ENCODE measurements at regions not wholly inside any gene's neighbourhood (a gene's known extent, or its start where the extent isn't known, plus 50 kb on each side); places are given as distances from the start of the nearest gene placed in this dataset.
"Not testable (repeated sequence)": the region's sequence is repeated elsewhere in the genome, so short reads cannot be mapped to it uniquely, and the experiment has no call there.

DNA sequence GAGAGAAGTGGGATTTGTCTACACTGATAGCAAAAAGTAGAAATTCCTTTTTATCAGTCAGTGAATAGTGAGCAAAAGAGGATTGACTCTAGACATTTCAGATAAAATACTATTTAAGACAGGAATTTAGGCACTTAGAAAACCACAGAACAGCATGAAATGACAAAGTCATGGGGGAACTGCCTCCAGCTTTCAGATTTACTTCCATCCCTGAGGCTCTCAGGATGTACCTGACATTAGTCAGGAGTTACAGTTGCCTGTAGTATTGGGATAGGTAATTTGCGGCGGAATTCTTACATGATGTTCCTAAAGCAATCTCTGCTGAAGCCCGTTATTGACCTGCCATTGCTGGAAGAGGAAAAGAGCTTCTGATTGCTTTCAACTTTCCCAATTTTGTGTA, 337.1 kb upstream of the MAP2 start:
- DNase-seq = no peak

DNA sequence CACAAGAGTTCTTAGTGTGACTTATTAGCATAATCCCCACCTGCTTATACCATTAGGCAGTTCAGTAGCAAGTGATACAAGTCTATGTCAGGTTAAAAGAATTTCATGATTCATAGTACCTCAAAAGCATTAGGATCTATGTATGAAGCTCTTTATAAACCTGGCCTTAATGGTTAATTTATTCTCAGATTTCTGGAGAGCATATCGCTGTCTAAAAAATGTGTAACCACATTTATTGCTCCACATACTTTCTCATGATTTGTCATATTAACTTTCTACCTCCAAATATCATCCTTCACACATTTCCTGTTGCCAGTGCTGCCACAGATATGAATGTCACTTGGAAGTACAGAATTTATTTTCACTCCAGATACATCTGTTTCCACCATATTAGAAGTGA, 332.8 kb upstream of the MAP2 start:
- DNase-seq = no peak

DNA sequence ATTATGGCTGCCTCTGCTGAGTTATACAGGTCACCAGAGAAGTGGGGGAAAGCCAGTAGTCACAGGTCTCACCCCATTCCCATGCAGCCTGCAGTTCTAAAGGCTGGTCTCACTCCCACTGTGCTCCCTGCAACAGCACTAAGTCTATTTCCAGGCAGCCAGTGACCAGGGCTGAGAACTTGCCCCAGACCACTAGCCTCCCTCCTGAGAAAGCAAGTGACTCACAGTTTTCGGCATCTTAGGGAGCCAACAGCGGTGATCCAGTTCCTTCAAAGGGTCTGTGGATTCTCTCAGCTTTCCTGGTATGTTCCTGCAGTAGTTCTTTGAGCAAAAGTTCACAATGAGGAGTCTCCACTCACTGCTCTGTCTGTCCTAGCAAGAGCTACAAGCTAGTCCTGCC, 329.6 kb upstream of the MAP2 start:
- DNase-seq = no peak

DNA sequence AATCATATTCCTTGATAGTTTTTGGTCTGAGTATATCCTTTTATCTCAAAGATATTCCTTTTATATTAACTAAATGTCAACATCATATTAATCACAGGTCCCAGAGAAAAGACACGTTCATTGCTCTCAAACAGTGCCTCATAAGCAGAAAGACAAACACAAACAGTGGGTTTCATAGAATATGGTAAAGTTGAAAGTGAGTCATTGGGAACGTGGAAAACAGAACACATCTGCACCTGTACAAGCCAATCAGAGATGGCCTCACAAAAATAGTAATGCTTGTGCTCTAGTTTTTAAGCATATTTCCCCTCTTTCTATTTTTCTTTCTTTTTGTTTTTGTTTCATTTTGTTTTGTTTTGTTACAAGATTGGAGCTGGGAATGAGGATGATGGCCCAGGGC, 328.4 kb upstream of the MAP2 start:
- DNase-seq = no peak

DNA sequence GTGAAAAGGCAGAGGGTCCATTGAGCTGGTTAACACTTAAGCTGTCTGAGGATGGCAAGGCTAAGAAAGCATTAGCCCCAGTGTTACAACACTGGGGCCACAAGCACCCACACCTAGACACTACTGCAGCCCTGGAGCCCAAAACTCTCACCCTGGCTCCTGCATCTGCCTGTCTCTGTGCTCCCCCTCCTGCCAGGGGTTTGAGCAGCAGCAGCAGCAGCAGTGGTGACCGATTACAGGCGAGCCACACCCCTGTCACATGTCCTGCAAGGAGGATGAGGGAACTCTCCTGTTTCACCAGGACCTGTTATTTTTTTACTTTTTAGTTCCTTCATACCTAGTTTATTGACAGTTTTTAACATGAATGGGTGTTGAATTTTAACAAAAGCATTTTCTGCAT, 326.7 kb upstream of the MAP2 start:
- no peak for DNase-seq

DNA sequence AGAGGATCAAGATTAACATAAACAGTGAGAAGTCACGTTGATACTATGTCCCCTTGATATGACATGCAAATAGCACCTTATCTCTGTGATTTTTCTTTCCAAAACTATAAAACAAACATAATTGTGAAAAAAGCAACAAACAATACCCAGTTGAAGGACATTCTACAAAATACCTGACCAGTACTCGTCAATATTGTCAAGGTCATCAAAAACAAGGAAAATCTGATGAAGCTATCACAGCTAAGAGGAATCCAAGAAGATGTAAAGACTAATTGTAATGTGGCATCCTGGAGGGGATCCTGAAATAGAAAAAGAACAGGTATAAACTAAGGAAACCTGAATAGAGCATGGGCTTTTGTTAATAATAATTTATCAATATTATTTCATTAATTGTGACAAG, 321.5 kb upstream of the MAP2 start:
- DNase-seq = no peak

DNA sequence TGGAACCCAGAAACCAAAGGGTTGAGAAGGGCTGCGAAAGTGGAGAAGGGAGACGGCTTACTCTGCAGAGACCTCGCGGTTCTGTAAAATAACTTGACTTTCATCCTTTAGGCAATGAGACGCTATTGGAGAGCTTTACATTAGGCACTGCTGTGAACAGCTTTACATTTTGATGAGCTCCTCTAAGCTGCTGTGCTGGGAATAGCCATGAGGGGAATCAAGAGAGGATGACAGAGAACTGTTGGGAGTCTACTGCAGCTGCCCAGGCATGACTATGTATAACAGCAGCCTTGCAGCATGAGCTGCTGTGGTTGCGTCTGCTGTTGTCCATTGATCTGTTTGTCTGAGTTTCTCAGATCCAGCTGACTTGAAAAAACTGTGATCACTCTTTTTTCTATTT, 310.8 kb upstream of the MAP2 start:
- no peak for DNase-seq

DNA sequence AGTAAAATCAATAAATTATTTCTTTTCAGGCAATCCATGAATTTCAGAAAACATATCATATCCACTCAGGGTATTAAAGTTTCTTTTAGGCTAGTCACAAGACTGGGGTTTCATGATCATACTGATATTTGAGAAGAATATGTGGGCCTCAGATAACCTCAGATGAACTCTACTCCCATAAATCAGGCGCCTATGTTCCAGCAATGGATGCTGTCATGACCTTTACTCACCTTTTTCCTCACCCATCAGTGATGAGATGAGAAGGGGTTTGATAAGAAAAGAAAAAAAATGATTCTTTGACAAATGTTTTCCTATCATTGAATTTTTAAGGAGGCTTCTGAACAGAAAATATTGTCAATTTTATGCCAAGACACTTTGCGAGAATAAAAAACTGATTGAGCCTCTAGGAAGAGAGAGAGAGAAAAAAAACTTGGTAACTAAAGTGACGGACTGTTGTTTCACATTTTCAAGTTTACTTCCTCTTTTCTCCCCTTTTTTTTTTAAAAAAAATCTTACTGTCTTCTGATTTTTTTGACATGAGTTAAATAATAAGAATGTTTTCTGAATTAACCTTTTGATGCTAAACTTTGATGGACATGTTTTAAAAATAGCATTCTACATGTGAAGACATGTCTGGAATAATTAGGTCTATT, 309.1 kb upstream of the MAP2 start:
- DNase-seq = no peak

DNA sequence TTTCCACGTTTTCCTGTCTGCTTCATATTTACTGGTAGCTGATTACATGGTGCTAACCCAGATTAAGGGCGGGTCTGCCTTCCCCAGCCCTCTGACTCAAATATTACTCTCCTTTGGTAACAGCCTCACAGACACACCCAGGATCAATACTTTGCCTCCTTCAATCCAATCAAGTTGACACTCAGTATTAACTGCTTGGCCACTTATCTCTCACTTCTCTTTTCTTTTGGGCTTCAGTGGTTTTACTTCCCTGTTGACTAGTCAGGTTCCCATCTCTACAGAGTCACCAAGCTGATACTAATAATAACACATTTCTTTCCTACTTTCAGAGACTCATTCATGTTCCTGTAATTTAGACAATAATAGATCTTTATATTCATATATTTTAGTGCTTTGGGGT, 302.2 kb upstream of the MAP2 start:
- DNase-seq = no peak

DNA sequence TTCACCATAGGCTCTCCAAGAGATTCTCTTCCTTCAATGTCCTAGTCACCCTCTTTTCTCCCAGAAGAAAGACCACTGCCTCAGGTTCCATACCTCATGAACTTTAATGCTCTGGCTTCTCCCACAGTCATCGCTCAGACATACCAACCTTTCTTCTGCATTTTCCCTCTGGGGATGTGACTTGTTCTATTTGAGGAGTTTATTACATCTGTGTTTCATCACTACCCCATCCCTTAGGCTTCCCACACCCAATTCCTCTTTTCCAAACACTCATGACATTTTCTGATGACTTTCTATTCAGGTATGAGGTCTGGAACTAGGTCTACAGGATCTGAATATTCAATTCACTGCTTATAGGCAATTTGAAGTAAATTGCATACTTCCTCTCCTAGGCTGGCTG, 298.6 kb upstream of the MAP2 start:
- no peak for DNase-seq

DNA sequence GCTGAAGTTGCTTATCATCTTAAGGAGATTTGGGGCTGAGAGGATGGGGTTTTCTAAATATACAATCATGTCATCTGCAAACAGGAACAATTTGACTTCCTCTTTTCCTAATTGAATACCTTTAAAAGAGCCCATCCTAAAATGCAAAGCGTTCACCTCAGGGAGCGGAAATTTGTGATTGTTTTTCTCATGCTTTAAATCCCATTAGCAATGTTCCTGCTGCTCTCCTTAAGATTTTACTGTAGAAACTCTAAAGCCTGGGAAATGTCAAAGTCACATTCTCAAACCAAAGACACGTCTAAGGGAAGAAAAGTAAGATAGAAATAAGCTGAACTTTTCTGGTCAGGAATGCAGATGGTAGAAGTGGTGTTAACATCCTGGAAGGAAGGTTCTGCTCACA, 285.8 kb upstream of the MAP2 start:
- DNase-seq = no peak

DNA sequence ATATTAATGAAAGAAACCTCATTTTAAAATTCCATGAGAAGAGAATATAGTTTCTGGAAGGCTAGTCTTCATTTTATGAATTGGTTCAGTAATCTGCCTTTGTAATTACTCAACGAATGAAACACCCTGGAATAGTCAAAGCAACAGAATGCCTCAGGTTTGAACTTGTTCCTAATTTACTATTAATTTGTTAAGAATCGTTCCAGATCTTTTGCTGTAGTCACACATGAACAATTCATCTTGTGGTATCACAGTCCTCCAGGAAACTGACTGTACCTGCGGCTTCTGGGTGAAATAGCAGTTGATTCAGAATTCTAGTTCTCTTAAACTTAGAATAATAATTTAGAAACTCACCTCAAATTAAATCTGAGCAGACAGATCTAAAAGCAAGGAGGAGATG, 282.7 kb upstream of the MAP2 start:
- no peak for DNase-seq

DNA sequence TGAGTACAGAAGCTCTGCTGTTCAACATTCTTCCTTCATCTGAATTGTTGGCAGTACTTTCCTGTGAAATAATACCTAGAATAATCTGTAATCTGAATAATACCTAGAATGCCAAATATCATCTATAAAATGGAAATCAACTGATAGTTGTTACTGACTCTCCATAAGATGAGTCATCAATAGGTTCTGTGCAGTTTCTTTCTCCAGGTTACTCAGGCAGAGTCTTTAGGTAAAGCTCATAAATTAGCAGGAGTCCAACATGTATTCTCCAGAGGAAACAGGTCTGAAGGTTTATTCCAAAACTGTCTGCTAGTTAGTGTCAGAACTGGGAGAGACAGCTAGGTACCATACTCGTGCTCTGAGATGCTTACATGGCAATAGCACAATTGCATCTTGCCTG, 282.0 kb upstream of the MAP2 start:
- DNase-seq = no peak

DNA sequence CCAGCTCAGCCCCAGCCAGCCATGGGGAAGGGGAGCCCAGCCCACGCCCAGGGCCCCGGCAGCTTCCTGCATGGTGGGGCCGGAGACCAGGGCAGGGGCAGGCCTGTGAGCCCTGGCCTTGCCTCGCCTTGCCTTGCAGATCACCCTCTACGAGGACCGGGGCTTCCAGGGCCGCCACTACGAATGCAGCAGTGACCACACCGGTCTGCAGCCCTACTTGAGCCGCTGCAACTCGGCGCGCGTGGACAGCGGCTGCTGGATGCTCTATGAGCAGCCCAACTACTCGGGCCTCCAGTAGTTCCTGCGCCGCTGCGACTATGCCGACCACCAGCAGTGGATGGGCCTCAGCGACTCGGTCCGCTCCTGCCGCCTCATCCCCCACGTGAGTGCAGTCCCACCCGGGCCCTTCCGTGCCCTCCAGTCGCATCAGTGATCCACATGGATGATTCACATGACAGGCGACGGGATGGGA, 278.6 kb upstream of the MAP2 start:
- DNase-seq = not testable (repeated sequence)

DNA sequence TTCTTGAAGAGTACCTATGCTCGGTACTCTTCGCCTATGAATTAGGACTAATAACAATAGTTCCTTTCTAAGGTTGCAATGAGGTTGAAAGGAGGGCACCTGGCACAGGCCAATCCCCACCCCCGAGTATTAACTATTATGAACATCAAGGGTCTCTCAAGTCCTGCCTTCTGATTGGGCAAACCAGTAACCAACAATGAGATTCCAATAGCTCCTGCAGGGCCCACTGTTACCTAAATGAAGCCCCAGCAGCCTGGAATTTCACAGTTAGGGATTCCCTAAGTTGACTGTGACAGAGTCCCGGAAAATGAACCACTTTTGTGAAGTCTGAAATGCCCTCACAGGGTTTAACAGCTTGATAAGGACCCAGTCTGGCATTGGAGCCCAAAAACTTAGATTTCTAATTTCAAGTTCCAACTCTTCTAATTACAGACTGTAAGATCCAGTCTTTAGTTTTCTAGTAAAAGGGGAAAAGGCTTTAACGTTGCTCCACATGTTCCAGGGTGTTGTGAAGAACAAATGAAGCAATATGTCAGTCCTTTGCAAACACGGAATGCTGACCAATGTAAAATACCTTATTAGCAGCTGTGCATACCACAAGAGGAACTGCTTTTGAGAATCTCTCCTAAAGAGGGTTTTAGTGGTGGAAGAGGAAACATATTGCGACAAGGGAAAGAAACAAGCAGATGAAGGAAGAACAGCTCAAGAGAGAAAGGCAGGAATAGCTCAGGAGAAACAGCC, 277.7 kb upstream of the MAP2 start:
- DNase-seq = no peak

DNA sequence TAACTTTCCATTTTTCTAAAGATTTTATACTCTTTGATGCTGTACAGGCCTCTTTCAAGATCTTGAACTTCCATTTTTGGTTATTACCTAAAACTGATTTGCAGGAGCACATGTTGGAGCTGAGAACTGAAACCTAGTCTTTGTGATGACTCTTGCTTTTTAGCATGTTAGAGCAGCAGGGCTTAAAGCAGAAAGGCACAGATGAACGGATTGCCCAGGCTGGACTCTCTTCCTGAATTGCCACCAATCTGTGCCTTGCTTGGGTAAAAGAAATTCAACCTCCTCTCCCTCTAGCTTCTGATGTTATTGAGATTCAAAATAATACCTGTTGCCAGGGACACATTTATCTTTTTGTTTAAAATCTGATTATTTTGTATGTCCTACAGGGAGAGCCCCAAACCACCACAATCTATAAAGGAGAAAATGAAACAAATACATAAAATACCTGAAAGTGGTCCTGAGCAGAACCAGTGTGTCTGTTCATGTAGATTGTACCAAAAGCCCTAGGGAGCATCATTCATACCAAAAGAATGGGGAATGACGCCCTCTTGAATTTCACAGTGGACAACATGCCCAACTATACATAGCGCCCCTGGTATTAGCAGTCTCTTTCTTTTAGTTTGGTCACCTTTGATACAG, 277.0 kb upstream of the MAP2 start:
- DNase-seq = no peak

DNA sequence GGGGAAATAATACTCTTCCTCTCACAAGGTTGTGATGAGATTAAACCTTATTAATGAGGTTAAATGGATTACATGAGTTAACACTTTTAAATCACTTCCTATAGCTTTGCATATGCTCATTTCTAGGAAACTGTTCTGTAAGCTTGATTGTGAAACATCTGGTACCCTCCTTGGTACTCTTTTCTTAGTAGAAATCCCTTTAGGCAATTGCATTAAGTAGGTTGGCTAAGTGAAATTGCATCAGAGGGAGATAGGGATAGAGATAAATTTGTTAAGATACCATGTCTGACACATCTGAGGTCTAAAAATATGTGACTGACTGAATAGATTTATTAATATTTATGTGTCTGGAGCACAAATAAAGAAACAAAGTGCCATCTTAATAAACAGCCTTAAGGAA, 275.9 kb upstream of the MAP2 start:
- DNase-seq = no peak

DNA sequence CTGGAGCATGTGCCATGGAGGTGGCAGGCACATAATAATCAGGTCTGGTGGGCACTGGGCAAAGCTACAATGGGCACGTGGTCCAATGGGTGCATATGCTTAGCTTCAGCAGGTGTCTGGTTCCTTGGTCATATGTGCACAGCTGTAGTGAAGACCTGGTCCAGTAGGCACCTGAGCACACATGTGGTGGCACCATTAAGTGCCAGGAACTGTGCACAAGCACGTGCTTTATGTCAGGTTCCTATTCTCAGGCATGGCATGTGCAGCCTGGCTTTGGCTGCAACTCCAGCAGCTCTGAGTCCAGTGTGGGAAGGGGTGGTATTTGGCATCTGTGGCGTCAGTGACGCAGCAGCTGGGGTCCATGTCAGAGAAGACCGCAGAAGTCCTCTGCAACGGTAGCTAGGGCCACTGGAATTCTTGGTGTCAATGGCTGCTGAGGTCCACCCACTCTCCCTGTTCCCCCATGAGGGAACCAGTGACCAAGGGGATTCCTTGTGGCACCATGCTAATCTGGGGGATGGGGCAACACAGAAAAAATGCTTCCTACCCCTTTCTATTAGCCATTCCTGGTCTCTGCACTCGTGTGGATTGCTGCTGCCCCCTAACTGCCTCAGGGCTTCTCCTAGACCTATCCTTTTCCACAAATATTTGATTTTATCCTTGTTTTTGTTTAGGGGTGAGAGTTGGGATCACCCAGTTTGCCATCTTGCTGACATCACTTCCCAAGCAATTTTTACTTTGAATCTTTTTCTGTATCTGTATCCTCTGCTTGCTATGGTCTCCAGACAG, 262.9 kb upstream of the MAP2 start:
- no peak for DNase-seq

DNA sequence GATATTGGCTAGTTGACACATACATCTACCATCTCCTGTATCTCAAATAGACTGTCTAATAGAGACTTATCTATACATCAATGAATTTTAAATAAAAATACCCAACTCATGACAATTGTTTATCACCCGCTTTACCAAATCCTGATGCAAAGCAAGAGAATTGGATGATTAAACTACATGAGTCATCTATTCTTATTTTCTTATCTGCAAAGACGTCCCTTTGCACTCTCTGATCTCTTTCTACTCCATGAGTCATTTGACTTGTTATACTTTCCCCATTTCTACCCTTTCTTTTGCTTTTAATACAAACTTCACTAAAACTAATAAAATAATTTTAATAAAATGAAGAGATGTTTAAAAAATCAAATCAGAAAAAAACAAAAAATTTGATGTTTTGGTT, 261.7 kb upstream of the MAP2 start:
- DNase-seq = no peak

DNA sequence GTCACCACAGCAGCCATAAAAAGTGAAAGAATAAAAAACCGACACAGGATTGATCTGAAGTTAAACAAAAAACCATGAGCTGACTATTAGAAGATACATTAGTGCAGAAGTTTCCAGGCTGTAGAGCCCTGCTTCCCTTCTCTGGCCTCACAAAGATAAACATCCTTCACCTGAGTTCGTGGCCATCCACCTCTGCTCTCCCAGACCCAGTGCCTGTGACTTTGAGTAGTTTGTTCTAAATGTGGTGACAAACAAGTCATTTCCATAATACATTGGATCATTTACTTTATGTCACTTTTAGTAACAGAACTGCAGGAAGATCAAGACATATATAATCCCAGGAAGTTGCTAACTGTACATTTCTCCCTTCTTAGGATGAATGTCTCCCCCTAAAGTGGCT, 241.9 kb upstream of the MAP2 start:
- no peak for DNase-seq

DNA sequence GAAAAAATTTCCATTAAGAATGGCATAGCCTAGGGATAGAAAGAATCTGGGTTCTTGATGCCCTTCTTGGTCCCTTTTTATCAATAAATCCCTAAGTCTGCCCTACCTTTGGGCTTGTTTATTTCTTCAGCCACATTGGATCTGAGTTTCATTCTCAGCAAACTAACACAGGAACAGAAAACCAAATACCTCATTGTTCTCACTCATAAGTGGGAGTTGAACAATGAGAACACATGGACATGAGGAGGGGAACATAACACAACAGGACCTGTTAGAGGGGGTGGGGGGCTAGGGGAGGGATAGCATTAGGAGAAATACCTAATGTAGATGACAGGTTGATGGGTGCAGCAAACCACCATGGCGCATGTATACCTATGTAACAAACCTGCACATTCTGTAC, 237.0 kb upstream of the MAP2 start:
- not testable (repeated sequence) for DNase-seq

DNA sequence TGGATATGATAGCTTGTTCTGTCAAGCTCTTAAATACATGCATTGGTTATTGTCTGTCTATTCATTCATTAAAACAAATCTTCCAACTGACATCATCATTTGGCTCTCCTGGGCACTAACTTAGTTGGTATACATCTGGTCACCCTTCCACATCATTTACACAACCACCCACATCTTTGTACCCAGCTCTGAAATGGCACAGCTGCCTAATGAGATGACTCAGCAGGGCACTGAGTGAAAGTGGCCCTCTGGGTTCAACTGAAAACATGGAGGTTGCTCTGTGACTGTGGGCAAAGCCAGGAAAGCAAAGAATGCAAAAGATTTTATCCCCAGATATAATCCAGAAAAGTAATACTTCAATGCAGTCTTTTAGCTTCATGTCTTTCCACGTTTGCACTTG, 234.0 kb upstream of the MAP2 start:
- no peak for DNase-seq

DNA sequence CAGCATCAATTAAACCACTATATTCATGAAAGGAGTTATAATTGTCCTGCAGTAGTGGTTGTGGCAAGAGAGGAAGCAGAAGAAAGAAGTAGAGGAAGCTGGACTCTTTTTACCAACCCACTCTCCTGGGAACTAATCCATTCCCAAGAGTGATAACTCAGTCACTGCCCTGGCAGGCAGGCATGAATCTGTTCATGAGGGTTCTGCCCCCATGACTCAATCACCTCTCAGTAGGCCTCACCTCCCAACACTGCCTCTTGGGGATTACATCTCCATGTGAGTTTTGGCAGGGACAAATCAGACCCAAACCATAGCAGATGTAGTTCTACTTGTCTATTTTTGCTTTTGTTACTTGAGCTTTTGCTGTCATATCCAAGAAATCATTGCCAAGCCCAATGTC, 232.7 kb upstream of the MAP2 start:
- no peak for DNase-seq

DNA sequence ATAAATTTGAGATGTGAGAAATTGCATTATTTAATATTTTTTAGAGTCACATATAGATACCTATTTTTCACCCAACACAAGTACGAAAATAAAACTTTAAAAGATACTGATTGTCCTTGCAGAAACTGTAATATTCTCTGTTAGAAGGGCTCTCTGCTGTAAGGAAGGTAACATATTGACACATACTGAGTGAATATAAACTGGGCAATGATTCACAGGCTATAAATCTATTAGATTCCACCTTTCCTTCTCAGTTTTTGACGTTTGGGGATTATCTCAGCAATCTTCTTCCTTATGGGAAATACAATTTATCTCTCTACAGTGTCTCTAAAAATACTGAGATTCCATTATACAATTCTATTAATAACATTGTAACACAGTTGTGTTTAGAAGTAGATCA, 229.1 kb upstream of the MAP2 start:
- no peak for DNase-seq
